Activated CD8-positive, alpha-beta memory T cell treated with anti-CD3 and anti-CD28 coated beads, Interleukin-2, amount 10 ng/mL, durations not matched to agents 7 days and 5 days (primary cell): ENCODE measurements at regions not wholly inside any gene's neighbourhood (a gene's known extent, or its start where the extent isn't known, plus 50 kb on each side); places are given as distances from the start of the nearest gene placed in this dataset.

Experiments used
- ATAC-seq: fragments of 150-1000 bp; cut with Tn5 transposase; one replicate; pipeline ENCODE4 v1.10.0; 2021; ENCODE audit warnings: moderate library complexity
- CTCF ChIA-PET: fragments of 350-600 bp; sonication (Branson Sonifier 250); formaldehyde crosslinking; loops from one replicate; lab custom pipeline; 2021; ENCODE audit warnings: antibody characterized with exemption; lab: Charles Lee
- DNase-seq: peaks from one replicate; pipeline ENCODE4 v3.0.0-alpha.2; 2020
- H3K27ac Mint-ChIP-seq: one replicate; pipeline ENCODE4 v1.8.0; 2021; ENCODE audit warnings: mild to moderate bottlenecking, mixed read lengths
- H3K27me3 Mint-ChIP-seq: one replicate; pipeline ENCODE4 v1.8.0; 2021; ENCODE audit warnings: mixed read lengths
- H3K36me3 Mint-ChIP-seq: one replicate; pipeline ENCODE4 v1.8.0; 2021; ENCODE audit warnings: mild to moderate bottlenecking, mixed read lengths
- H3K4me1 Mint-ChIP-seq: one replicate; pipeline ENCODE4 v1.8.0; 2021; ENCODE audit warnings: mixed read lengths
- H3K4me3 Mint-ChIP-seq: one replicate; pipeline ENCODE4 v1.8.0; 2021; ENCODE audit warnings: mild to moderate bottlenecking, moderate library complexity, mixed read lengths
- H3K9me3 Mint-ChIP-seq: one replicate; pipeline ENCODE4 v1.8.0; 2022; ENCODE audit warnings: low read depth, mixed read lengths

GRCh38 chr11:28535677-28536076 is 427.5 kb downstream of the METTL15 start:
- Mint-ChIP-seq H3K36me3 (no peaks in the 10 kb centered on the region), H3K4me1 (no peaks in the 10 kb centered on the region), H3K27ac (no peak overlapping the region), H3K9me3 (no peaks in the 10 kb centered on the region), H3K4me3 (no peak overlapping the region), H3K27me3 (no peaks in the 10 kb centered on the region)
- CTCF ChIA-PET, result no interaction called here
- no peak for ATAC-seq
- no peak for DNase-seq

DNA sequence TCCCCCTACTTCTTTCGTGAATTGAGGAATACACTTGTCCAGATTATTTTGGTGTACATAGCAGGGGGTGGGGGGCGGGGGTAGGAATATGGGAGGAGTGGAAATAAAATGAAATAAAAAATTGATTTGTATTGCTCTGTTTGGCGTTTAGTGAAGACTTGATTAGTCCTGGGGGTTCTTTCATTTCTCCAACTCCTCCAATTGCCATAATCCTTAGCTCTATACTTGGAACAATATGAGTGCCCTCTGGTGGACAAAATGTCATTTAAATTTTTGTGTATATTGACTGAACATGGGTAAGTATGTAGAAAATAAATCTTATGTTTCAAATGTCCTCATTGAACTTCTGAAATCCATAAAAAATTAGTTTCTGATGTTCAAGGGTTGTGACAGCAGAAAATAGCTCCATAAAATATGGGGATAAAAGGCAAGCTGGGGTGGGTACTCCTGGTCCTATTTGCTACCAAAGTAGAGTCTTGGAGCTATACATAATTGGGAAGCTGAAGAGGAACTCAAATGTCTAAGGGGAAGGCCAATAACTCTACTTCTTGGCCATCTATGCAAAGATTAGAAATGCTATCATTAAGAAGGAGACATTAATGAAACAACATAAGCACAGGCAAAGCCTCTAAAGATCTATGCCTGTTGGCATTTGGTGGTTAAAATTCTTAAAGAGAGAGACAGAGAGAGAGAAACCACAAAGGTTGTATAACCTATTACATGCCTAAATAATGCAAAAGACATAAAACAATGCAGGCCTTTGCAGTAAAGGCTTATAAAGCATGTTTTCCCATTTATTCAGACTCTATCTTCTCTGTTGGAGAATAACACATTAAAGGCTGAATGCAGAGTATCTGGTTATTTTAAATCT is 421.6 kb downstream of the METTL15 start:
- CTCF ChIA-PET, result interaction anchor here (1.1 to 3.7 kb wide), 3 partner anchors 25 to 830 kb away, joined by 3 to 26 read pairs (median 3); partner anchors contain the start of gene BDNF
- no peaks in the 10 kb centered on the region for H3K4me1 Mint-ChIP-seq
- H3K36me3 Mint-ChIP-seq, result no peaks in the 10 kb centered on the region
- DNase-seq, result no peak
- no peak overlapping the region for H3K27ac Mint-ChIP-seq
- H3K9me3 Mint-ChIP-seq, result peaks cover 7% of the 10 kb centered on the region
- no peak for ATAC-seq
- H3K27me3 Mint-ChIP-seq, result no peaks in the 10 kb centered on the region
- H3K4me3 Mint-ChIP-seq, result no peak overlapping the region

- H3K4me3 Mint-ChIP-seq, result no peak overlapping the region
- CTCF ChIA-PET, result interaction anchor here (1.2 to 3.7 kb wide), 2 partner anchors 33 to 829 kb away, joined by 3 to 26 read pairs; partner anchors contain the start of gene BDNF
- H3K9me3 Mint-ChIP-seq, result peaks cover 7% of the 10 kb centered on the region
- no peaks in the 10 kb centered on the region for H3K27me3 Mint-ChIP-seq
- H3K27ac Mint-ChIP-seq, result no peak overlapping the region
- no peak for DNase-seq
- no peaks in the 10 kb centered on the region for H3K4me1 Mint-ChIP-seq
- no peak for ATAC-seq
- H3K36me3 Mint-ChIP-seq, result no peaks in the 10 kb centered on the region
These were observed 420.9 kb downstream of the METTL15 start for GRCh38 chr11:28529046-28529445.

- Mint-ChIP-seq H3K27me3 (no peaks in the 10 kb centered on the region), H3K9me3 (peaks cover 10% of the 10 kb centered on the region), H3K27ac (no peak overlapping the region), H3K4me1 (no peaks in the 10 kb centered on the region), H3K4me3 (no peak overlapping the region), H3K36me3 (no peaks in the 10 kb centered on the region)
- CTCF ChIA-PET, result interaction anchor here (3.7 kb wide), 1 partner anchor 828 kb away, joined by 26 read pairs; the partner anchor contains the start of gene BDNF
- DNase-seq (no peak), ATAC-seq (no peak)
These were observed 420.0 kb downstream of the METTL15 start for GRCh38 chr11:28528217-28528616.

DNA sequence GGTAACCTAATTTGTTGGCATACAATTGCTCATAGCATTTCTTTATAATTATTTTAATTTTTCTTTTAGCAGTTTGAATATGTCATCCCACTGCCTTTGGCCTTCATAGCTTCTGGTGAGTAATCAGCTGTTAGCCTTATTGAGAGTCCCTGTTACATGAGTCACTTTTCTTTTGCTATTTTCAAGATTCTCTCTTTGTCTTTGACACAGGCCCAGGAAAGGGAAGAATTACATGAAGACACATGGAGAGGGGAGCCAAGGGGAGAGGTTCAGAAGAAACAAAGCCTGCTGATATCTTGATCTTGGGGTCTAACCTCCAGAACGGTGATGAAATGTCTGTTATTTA is 418.2 kb downstream of the METTL15 start:
- no peaks in the 10 kb centered on the region for H3K27me3 Mint-ChIP-seq
- H3K36me3 Mint-ChIP-seq, result no peaks in the 10 kb centered on the region
- H3K4me1 Mint-ChIP-seq, result no peaks in the 10 kb centered on the region
- H3K9me3 Mint-ChIP-seq, result peaks cover 10% of the 10 kb centered on the region
- DNase-seq (no peak), ATAC-seq (no peak)
- CTCF ChIA-PET, result no interaction called here
- H3K27ac Mint-ChIP-seq, result no peak overlapping the region
- H3K4me3 Mint-ChIP-seq, result no peak overlapping the region

DNA sequence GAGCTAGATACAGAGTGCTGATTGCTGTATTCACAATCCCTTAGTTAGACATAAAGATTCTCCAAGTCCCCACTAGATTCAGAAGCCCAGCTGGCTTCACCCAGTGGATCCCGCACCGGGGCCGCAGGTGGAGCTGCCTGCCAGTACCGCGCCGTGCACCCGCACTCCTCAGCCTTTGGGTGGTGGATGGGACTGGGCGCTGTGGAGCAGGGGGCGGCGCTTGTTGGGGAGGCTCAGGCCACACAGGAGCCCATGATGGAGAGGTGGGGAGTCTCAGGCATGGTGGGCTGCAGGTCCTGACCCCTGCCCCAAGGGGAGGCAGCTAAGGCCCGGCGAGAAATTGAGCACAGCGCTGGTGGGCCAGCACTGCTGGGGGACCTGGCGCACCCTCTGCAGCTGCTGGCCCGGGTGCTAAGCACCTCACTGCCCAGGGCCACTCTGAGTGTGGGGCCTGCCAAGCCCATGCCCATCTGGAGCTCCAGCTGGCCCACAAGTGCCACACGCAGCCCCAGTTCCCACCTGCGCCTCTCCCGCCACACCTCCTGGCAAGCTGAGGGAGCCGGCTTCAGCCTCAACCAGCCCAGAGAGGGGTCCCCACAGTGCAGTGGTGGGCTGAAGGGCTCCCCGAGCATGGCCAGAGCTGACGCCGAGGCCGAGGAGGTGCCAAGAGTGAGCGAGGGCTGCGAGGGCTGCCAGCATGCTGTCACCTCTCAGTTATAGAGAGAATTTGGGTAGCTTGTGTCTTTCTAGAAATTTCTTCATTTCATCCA is 417.6 kb downstream of the METTL15 start:
- no peaks in the 10 kb centered on the region for H3K27me3 Mint-ChIP-seq
- CTCF ChIA-PET, result no interaction called here

DNA sequence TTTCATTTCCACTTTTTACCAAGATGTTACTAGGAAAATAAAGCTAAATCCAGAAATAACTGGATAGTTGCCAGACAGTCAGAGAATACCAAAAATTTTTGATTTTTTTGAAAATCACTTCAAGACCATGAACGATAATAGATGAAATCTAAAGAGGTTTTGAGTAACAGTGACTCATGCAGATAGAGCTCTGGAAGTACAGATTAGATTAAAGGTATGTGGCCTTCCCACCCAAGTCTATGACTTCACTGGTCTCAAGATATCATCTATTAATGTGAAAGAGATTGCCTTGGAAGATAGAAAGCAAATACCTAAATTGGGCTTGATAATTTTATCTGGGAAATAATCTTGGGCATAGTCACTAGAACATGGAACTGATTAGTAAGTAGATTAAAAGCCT is 415.9 kb downstream of the METTL15 start:
- DNase-seq (no peak), ATAC-seq (no peak)
- no peak overlapping the region for H3K4me3 Mint-ChIP-seq
- peaks cover 10% of the 10 kb centered on the region for H3K9me3 Mint-ChIP-seq
- no peaks in the 10 kb centered on the region for H3K36me3 Mint-ChIP-seq
- H3K27me3 Mint-ChIP-seq, result no peaks in the 10 kb centered on the region
- H3K27ac Mint-ChIP-seq, result no peak overlapping the region
- CTCF ChIA-PET, result no interaction called here
- H3K4me1 Mint-ChIP-seq, result no peaks in the 10 kb centered on the region

More for the DNA sequence above, 417.6 kb downstream of the METTL15 start:
- Mint-ChIP-seq H3K4me3 (no peak overlapping the region), H3K27ac (no peak overlapping the region), H3K36me3 (no peaks in the 10 kb centered on the region), H3K4me1 (no peaks in the 10 kb centered on the region), H3K9me3 (peaks cover 10% of the 10 kb centered on the region)
- ATAC-seq (no peak), DNase-seq (no peak)

DNA sequence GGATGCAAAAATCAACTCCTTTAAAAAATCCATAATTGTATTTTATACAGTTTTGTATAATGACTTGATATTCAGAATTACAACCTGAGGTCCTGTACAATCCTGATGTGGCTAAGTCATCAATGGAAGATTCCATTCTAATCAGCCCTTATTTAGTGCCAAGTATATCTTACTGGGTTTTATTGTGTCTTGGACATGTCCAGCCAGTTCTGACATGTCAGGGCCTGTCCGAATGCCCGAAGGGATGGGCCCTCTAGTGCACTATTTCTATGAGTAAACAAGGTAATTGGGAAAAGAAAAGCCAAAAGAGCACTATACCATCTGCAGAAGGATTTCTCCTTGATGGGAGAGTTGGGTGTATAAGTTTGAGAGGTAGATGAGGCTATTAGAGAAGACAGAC is 412.9 kb downstream of the METTL15 start:
- CTCF ChIA-PET, result no interaction called here
- ATAC-seq (no peak), DNase-seq (no peak)
- no peak overlapping the region for H3K27ac Mint-ChIP-seq
- no peaks in the 10 kb centered on the region for H3K4me1 Mint-ChIP-seq
- H3K9me3 Mint-ChIP-seq, result peaks cover 7% of the 10 kb centered on the region
- H3K4me3 Mint-ChIP-seq, result no peak overlapping the region
- peaks cover under 1% of the 10 kb centered on the region for H3K27me3 Mint-ChIP-seq
- H3K36me3 Mint-ChIP-seq, result no peaks in the 10 kb centered on the region

DNA sequence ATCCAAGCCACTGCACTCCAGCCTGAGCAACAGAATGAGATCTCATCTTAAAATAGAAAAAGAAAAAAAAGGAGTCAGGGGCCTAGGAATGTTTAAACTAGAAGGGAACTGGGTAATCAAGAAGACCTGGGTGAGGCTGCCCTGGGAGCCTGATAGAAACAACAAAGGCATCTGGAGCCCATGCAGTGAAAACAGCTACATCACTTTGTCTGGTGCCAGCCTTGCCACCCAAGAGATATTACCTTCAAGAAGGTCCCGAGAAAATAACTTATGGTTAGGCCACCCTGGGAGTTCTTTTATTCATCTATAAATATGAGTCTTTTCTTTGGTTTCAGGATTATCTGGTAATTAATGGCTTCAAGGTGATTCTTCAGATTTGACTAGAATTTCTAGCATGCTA is 412.1 kb downstream of the METTL15 start:
- Mint-ChIP-seq H3K36me3 (no peaks in the 10 kb centered on the region), H3K27ac (no peak overlapping the region), H3K4me1 (no peaks in the 10 kb centered on the region), H3K27me3 (peaks cover 2% of the 10 kb centered on the region), H3K9me3 (peaks cover 5% of the 10 kb centered on the region), H3K4me3 (no peak overlapping the region)
- ATAC-seq, result no peak
- DNase-seq, result no peak
- CTCF ChIA-PET, result no interaction called here

GRCh38 chr11:28518825-28519224 is 410.6 kb downstream of the METTL15 start:
- Mint-ChIP-seq H3K9me3 (peaks cover 2% of the 10 kb centered on the region), H3K27ac (no peak overlapping the region), H3K27me3 (peaks cover 2% of the 10 kb centered on the region), H3K4me1 (no peaks in the 10 kb centered on the region), H3K36me3 (no peaks in the 10 kb centered on the region), H3K4me3 (no peak overlapping the region)
- CTCF ChIA-PET, result no interaction called here
- ATAC-seq, result no peak
- DNase-seq, result no peak

DNA sequence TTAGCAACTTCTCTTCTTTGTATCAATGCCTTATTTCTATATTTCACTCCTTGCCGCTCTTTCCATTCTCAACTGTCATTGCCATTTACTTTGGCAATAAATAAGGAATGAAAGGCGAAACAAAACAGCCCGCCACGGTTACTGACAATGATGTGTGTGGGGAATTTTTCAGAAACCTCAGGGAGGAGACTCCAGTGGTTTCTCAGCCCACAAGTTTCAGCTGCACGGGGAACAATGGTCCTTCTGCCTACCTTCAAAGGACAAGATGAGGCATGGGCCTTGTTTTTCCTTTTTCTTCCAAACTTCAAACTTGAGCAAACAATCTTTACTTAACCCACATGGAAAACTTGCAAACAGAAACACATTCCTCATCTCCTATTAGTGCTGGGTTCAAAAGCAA is 409.4 kb downstream of the METTL15 start:
- CTCF ChIA-PET, result no interaction called here
- no peaks in the 10 kb centered on the region for H3K9me3 Mint-ChIP-seq
- H3K27me3 Mint-ChIP-seq, result peaks cover 2% of the 10 kb centered on the region
- ATAC-seq (no peak), DNase-seq (no peak)
- H3K4me3 Mint-ChIP-seq, result no peak overlapping the region
- no peaks in the 10 kb centered on the region for H3K36me3 Mint-ChIP-seq
- H3K4me1 Mint-ChIP-seq, result no peaks in the 10 kb centered on the region
- no peak overlapping the region for H3K27ac Mint-ChIP-seq

DNA sequence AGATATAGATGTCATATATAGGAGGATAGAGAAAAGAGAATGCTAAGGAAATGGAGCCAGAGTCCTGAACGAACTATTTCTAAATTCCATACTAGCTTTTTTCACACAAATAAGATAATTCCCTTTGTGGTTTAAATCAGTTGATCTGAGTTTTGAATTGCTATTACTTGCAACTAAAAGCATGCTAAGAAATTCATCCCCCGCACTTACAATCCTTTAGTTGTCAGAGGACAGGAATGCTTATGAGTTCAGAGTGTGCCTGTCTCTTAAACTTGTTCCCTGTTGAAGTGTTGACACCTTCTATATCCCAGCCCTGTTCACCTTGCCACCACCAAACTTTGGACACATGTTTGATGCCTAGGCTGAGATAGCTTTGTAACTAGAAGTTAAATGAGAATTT is 406.2 kb downstream of the METTL15 start:
- no peak overlapping the region for H3K4me3 Mint-ChIP-seq
- no peaks in the 10 kb centered on the region for H3K4me1 Mint-ChIP-seq
- H3K27me3 Mint-ChIP-seq, result peaks cover 2% of the 10 kb centered on the region
- DNase-seq (no peak), ATAC-seq (no peak)
- CTCF ChIA-PET, result no interaction called here
- H3K27ac Mint-ChIP-seq, result no peak overlapping the region
- no peaks in the 10 kb centered on the region for H3K36me3 Mint-ChIP-seq
- no peaks in the 10 kb centered on the region for H3K9me3 Mint-ChIP-seq

DNA sequence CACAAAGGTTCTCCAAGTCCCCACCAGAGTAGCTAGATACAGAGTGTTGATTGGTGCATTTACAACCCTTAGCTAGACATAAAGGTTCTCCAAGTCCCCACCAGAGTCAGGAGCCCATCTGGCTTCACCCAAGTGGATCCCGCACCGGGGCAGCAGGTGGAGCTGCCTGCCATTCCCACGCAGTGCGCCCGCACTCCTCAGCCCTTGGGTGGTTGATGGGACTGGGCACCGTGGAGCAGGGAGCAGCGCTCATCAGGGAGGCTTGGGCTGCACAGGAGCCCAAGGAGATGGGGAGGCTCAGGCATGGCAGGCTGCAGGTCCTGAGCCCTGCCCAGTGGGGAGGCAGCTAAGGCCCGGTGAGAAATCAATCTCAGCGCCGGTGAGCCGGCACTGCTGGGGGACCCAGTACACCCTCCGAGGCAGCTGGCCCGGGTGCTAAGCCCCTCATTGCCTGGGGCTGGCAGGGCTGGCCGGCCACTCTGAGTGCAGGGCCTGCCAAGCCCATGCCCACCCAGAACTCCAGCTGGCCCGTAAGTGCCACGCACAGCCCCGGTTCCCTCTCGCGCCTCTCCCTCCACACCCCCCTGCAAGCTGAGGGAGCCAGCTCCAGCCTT is 404.1 kb downstream of the METTL15 start:
- ATAC-seq, result no peak
- no peak for DNase-seq
- H3K27me3 Mint-ChIP-seq, result peaks cover 2% of the 10 kb centered on the region
- H3K27ac Mint-ChIP-seq, result no peak overlapping the region
- H3K36me3 Mint-ChIP-seq, result no peaks in the 10 kb centered on the region
- CTCF ChIA-PET, result no interaction called here
- H3K9me3 Mint-ChIP-seq, result no peaks in the 10 kb centered on the region
- no peaks in the 10 kb centered on the region for H3K4me1 Mint-ChIP-seq
- no peak overlapping the region for H3K4me3 Mint-ChIP-seq
